22Rv1 (cell line): ENCODE measurements at regions not wholly inside any gene's neighbourhood (a gene's known extent, or its start where the extent isn't known, plus 50 kb on each side); places are given as distances from the start of the nearest gene placed in this dataset.
A peak's percentile ranks its signal among the peaks of the same experiment; 100 is the strongest.

Experiments used
- ZFX ChIP-seq: fragments of 450-650 bp; IDR thresholded peaks from 2 replicates; pipeline ENCODE4 v1.6.1; 2017; ENCODE audit warnings: antibody characterized with exemption, borderline replicate concordance
- TF ChIP-seq, protein P1 (sequence below): fragments of 450-650 bp; IDR thresholded peaks from 2 replicates; pipeline ENCODE4 v1.5.1; 2017; ENCODE audit warnings: mild to moderate bottlenecking

- TF ChIP-seq, protein P1, sequence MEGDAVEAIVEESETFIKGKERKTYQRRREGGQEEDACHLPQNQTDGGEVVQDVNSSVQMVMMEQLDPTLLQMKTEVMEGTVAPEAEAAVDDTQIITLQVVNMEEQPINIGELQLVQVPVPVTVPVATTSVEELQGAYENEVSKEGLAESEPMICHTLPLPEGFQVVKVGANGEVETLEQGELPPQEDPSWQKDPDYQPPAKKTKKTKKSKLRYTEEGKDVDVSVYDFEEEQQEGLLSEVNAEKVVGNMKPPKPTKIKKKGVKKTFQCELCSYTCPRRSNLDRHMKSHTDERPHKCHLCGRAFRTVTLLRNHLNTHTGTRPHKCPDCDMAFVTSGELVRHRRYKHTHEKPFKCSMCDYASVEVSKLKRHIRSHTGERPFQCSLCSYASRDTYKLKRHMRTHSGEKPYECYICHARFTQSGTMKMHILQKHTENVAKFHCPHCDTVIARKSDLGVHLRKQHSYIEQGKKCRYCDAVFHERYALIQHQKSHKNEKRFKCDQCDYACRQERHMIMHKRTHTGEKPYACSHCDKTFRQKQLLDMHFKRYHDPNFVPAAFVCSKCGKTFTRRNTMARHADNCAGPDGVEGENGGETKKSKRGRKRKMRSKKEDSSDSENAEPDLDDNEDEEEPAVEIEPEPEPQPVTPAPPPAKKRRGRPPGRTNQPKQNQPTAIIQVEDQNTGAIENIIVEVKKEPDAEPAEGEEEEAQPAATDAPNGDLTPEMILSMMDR: peak; percentile 70
- TF ChIP-seq ZFX: no peak
Observed at GRCh38 chr2:172172513-172173173, 69.9 kb upstream of the DLX2 start.
